ENCODE measurements at regions not wholly inside any gene's neighbourhood (a gene's known extent, or its start where the extent isn't known, plus 50 kb on each side); places are given as distances from the start of the nearest gene placed in this dataset.

- no peaks in the 10 kb centered on the region for H3K36me3 Mint-ChIP-seq (ENCODE audit: insufficient read depth, unreplicated experiment)
- intact Hi-C loops (cut with micrococcal nuclease; ENCODE audit: unreplicated experiment), result loop anchor here (10.0 kb wide), 1 partner anchor 372 kb away; no protein-coding TSS in a partner anchor
- no peak for DNase-seq
- TF ChIP-seq, protein P1, sequence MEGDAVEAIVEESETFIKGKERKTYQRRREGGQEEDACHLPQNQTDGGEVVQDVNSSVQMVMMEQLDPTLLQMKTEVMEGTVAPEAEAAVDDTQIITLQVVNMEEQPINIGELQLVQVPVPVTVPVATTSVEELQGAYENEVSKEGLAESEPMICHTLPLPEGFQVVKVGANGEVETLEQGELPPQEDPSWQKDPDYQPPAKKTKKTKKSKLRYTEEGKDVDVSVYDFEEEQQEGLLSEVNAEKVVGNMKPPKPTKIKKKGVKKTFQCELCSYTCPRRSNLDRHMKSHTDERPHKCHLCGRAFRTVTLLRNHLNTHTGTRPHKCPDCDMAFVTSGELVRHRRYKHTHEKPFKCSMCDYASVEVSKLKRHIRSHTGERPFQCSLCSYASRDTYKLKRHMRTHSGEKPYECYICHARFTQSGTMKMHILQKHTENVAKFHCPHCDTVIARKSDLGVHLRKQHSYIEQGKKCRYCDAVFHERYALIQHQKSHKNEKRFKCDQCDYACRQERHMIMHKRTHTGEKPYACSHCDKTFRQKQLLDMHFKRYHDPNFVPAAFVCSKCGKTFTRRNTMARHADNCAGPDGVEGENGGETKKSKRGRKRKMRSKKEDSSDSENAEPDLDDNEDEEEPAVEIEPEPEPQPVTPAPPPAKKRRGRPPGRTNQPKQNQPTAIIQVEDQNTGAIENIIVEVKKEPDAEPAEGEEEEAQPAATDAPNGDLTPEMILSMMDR (IDR thresholded peaks at IDR 0.05; ENCODE audit: unreplicated experiment), result no peak
- BruUV-seq (replicated peaks), result no TSS peak
- H3K4me3 Mint-ChIP-seq (ENCODE audit: low read depth, unreplicated experiment), result no peak overlapping the region
- no peak overlapping the region for H3K27ac Mint-ChIP-seq (ENCODE audit: unreplicated experiment)
- H3K9me3 Mint-ChIP-seq (ENCODE audit: low read depth, unreplicated experiment), result no peaks in the 10 kb centered on the region
- CTCF ChIA-PET, result no interaction called here
- no peaks in the 10 kb centered on the region for H3K27me3 Mint-ChIP-seq (ENCODE audit: unreplicated experiment)
- H3K4me1 Mint-ChIP-seq (ENCODE audit: low read depth, unreplicated experiment), result no peaks in the 10 kb centered on the region
These were observed 150.3 kb downstream of the PTGER3 start for GRCh38 chr1:70897273-70897672.

DNA sequence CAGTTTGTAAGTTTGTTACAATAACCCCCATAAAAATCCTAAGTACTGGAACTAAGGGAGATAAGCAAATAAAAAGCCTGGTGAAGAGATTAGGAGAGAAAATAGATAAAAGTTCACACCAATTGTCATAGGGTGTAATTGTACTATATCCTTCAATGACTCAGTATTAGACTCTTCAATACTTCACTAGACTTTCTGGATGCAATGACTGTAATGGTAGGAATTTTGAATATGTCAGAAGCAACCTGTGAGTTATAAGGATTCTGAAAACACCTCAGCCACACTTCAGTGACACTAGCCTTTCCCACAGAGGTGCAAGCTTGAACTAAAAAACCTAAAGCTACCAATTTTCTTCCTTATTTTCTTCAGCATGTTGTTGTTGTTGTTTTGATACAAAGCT, 147.9 kb downstream of the PTGER3 start:
- DNase-seq, result no peak
- Mint-ChIP-seq H3K27me3 (ENCODE audit: unreplicated experiment) (no peaks in the 10 kb centered on the region), H3K9me3 (ENCODE audit: low read depth, unreplicated experiment) (peaks cover 3% of the 10 kb centered on the region), H3K4me3 (ENCODE audit: low read depth, unreplicated experiment) (no peak overlapping the region), H3K4me1 (ENCODE audit: low read depth, unreplicated experiment) (no peaks in the 10 kb centered on the region), H3K36me3 (ENCODE audit: insufficient read depth, unreplicated experiment) (no peaks in the 10 kb centered on the region), H3K27ac (ENCODE audit: unreplicated experiment) (no peak overlapping the region)
- CTCF ChIA-PET, result no interaction called here
- TF ChIP-seq, protein P1 (IDR thresholded peaks at IDR 0.05; ENCODE audit: unreplicated experiment), result no peak
- BruUV-seq (replicated peaks), result no TSS peak
- intact Hi-C loops (cut with micrococcal nuclease; ENCODE audit: unreplicated experiment), result loop anchor here (10.0 kb wide), 1 partner anchor 375 kb away; no protein-coding TSS in a partner anchor

DNA sequence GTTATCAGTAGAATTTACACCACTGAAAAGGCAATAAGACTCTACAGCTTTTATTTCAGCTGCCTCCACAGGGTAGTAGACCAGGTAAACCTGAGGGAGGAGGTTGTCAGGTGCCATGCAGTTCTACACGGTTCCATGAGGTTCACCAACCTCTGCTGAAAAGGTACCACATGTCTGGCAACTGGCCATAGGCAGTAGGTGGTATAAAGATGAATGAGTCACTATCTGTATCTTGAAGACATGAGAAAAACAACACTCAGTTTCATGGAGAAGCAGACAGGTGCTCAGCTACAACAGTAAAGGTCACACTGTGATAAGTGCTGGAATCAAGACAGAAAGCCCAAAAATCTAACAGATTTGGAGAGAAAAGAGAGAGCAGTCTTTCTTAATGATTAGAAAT, 145.4 kb downstream of the PTGER3 start:
- intact Hi-C loops (cut with micrococcal nuclease; ENCODE audit: unreplicated experiment), result no loop called here

GRCh38 chr1:70906800-70907199, 140.8 kb downstream of the PTGER3 start:
- Mint-ChIP-seq H3K36me3 (ENCODE audit: insufficient read depth, unreplicated experiment) (no peaks in the 10 kb centered on the region), H3K27me3 (ENCODE audit: unreplicated experiment) (no peaks in the 10 kb centered on the region), H3K27ac (ENCODE audit: unreplicated experiment) (no peak overlapping the region), H3K4me3 (ENCODE audit: low read depth, unreplicated experiment) (no peak overlapping the region), H3K4me1 (ENCODE audit: low read depth, unreplicated experiment) (no peaks in the 10 kb centered on the region), H3K9me3 (ENCODE audit: low read depth, unreplicated experiment) (peaks cover 3% of the 10 kb centered on the region)
- intact Hi-C loops (cut with micrococcal nuclease; ENCODE audit: unreplicated experiment), result no loop called here
- CTCF ChIA-PET, result no interaction called here
- TF ChIP-seq, protein P1 (IDR thresholded peaks at IDR 0.05; ENCODE audit: unreplicated experiment), result no peak
- no peak for DNase-seq
- no TSS peak for BruUV-seq (replicated peaks)

More for the DNA sequence above, 145.4 kb downstream of the PTGER3 start:
- TF ChIP-seq, protein P1 (IDR thresholded peaks at IDR 0.05; ENCODE audit: unreplicated experiment), result no peak
- Mint-ChIP-seq H3K4me3 (ENCODE audit: low read depth, unreplicated experiment) (no peak overlapping the region), H3K36me3 (ENCODE audit: insufficient read depth, unreplicated experiment) (no peaks in the 10 kb centered on the region), H3K4me1 (ENCODE audit: low read depth, unreplicated experiment) (no peaks in the 10 kb centered on the region), H3K9me3 (ENCODE audit: low read depth, unreplicated experiment) (peaks cover 3% of the 10 kb centered on the region), H3K27me3 (ENCODE audit: unreplicated experiment) (no peaks in the 10 kb centered on the region), H3K27ac (ENCODE audit: unreplicated experiment) (no peak overlapping the region)
- CTCF ChIA-PET, result no interaction called here
- DNase-seq, result no peak
- no TSS peak for BruUV-seq (replicated peaks)

Measured in Calu3 (cell line).